ENCODE measurements at regions not wholly inside any gene's neighbourhood (a gene's known extent, or its start where the extent isn't known, plus 50 kb on each side); places are given as distances from the start of the nearest gene placed in this dataset.

- TF ChIP-seq CTCF (IDR thresholded peaks at IDR 0.05 in 4 of 5, conservative IDR thresholded peaks at IDR 0.05 in 1 of 5) (no peak), POLR2A (IDR thresholded peaks at IDR 0.05) (no peak)
Observed at GRCh38 chr21:26280148-26280547, 109.6 kb upstream of the APP start.
